MCF 10A (cell line): ENCODE measurements at regions not wholly inside any gene's neighbourhood (a gene's known extent, or its start where the extent isn't known, plus 50 kb on each side); places are given as distances from the start of the nearest gene placed in this dataset.

Experiments used
- BruUV-seq: library from RNA; stranded (reverse); fragments of 400-500 nt; replicated peaks from 2 replicates; lab custom pipeline; 2021; lab: Mats Ljungman, UMichigan
- CTCF ChIA-PET: fragments of 300-600 bp; sonication (Branson Sonifier 250); formaldehyde crosslinking; extraction: SDS; loops from one replicate; lab custom pipeline; 2021; ENCODE audit warnings: antibody characterized with exemption, inconsistent platforms; lab: Yijun Ruan, JAX
- POLR2A ChIA-PET: fragments of 300-600, 350-650 bp; sonication (Branson Sonifier 250); formaldehyde crosslinking; extraction: SDS; loops from one replicate; lab custom pipeline; 2020; ENCODE audit warnings: antibody characterized with exemption, inconsistent platforms; lab: Yijun Ruan, JAX
- DNase-seq: peaks from one replicate; pipeline ENCODE4 v3.0.0-alpha.2; 2018; ENCODE audit not compliant: unreplicated experiment
- H3K27ac Mint-ChIP-seq: one replicate; pipeline ENCODE4 v1.8.0; 2022; ENCODE audit warnings: mild to moderate bottlenecking, low read depth, mixed read lengths; ENCODE audit not compliant: unreplicated experiment
- H3K27me3 Mint-ChIP-seq: one replicate; pipeline ENCODE4 v1.8.0; 2022; ENCODE audit warnings: mixed read lengths; ENCODE audit not compliant: insufficient read depth, unreplicated experiment
- H3K36me3 Mint-ChIP-seq: one replicate; pipeline ENCODE4 v1.8.0; 2022; ENCODE audit warnings: mild to moderate bottlenecking, moderate library complexity, mixed read lengths; ENCODE audit not compliant: insufficient read depth, unreplicated experiment
- H3K4me1 Mint-ChIP-seq: one replicate; pipeline ENCODE4 v1.8.0; 2022; ENCODE audit warnings: mixed read lengths; ENCODE audit not compliant: insufficient read depth, unreplicated experiment
- H3K4me3 Mint-ChIP-seq: one replicate; pipeline ENCODE4 v1.8.0; 2022; ENCODE audit warnings: mild to moderate bottlenecking, moderate library complexity, mixed read lengths; ENCODE audit not compliant: unreplicated experiment
- H3K9me3 Mint-ChIP-seq: one replicate; pipeline ENCODE4 v1.8.0; 2022; ENCODE audit warnings: mixed read lengths; ENCODE audit not compliant: unreplicated experiment
- intact Hi-C: fragments of 100-400 bp; cut with micrococcal nuclease; formaldehyde crosslinking; loops from 2 replicates; pipeline ENCODE4 v1.14.1; 2022
- TF ChIP-seq, protein P1 (sequence below): fragments of 200-600 bp; IDR thresholded peaks from one replicate; pipeline ENCODE4 v1.8.0; 2022; ENCODE audit warnings: antibody characterized with exemption, mild to moderate bottlenecking; ENCODE audit not compliant: unreplicated experiment

DNA sequence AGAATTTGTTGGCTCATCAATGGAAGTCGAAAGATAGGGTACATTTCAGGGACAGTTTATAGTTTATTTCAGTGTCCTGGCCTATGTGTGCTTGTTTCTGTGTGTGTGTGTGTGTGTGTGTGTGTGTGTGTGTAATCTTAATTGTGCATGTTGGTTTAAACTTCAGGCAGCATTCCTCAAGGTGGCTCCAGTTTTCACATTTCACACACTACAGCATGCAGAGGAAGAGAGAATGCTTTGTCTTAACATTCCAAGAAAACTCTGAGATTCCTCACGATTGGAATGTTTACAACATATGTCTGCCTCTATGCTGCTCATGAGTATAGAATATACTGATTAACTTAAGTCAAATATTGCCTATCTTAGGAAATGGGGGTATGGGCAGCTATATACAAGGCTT is 332.6 kb upstream of the EPHA7 start:
- TF ChIP-seq, protein P1, sequence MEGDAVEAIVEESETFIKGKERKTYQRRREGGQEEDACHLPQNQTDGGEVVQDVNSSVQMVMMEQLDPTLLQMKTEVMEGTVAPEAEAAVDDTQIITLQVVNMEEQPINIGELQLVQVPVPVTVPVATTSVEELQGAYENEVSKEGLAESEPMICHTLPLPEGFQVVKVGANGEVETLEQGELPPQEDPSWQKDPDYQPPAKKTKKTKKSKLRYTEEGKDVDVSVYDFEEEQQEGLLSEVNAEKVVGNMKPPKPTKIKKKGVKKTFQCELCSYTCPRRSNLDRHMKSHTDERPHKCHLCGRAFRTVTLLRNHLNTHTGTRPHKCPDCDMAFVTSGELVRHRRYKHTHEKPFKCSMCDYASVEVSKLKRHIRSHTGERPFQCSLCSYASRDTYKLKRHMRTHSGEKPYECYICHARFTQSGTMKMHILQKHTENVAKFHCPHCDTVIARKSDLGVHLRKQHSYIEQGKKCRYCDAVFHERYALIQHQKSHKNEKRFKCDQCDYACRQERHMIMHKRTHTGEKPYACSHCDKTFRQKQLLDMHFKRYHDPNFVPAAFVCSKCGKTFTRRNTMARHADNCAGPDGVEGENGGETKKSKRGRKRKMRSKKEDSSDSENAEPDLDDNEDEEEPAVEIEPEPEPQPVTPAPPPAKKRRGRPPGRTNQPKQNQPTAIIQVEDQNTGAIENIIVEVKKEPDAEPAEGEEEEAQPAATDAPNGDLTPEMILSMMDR: no peak
- DNase-seq: no peak
- POLR2A ChIA-PET: no interaction called here
- no TSS peak for BruUV-seq
- Mint-ChIP-seq H3K4me3 (no peak overlapping the region), H3K4me1 (no peaks in the 10 kb centered on the region), H3K27me3 (peaks cover 13% of the 10 kb centered on the region), H3K36me3 (no peaks in the 10 kb centered on the region), H3K9me3 (no peaks in the 10 kb centered on the region), H3K27ac (no peak overlapping the region)
- intact Hi-C loops: no loop called here
- CTCF ChIA-PET: no interaction called here

DNA sequence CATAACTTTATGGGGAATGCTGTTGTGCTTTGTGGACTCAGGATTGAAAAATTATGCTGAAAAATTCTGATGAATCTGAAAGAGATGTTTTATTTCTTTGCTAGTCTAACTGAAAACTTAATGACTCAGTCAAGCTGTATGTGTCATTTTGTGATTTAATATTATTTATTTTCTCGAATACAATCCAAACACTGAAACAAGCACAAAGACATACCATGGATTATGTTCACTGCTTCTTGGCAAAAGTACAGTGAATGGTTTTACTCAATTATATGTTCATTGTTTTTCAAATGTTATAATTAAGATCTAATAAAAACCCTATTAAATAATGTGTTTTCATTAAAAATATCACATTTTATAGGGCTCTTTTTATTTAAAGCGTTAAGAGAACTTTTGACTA is 330.6 kb upstream of the EPHA7 start:
- DNase-seq: no peak

DNA sequence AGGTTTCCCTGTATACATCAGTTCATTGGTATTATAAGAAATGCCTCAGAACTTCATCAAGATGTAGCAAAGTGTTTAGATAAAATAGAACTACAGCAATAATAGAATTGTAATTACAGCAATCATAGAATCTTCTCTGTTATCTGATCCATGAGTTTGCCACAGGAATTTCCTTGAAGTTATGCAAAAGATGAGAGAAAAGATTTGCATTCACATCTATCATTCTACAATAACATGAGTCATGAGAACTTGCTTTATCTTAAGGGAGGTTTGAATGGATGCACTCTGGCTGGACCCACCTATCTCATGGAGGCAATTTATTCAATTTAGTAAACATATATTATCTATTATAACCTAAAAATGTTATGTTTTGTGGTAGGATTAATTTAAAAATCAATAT is 329.8 kb upstream of the EPHA7 start:
- no peak for DNase-seq
- BruUV-seq: no TSS peak
- Mint-ChIP-seq H3K27ac (no peak overlapping the region), H3K36me3 (no peaks in the 10 kb centered on the region), H3K27me3 (peaks cover 6% of the 10 kb centered on the region), H3K9me3 (no peaks in the 10 kb centered on the region), H3K4me3 (no peak overlapping the region), H3K4me1 (no peaks in the 10 kb centered on the region)
- ChIA-PET CTCF (no interaction called here), POLR2A (no interaction called here)
- TF ChIP-seq, protein P1: no peak
- intact Hi-C loops: no loop called here

More for the DNA sequence above, 330.6 kb upstream of the EPHA7 start:
- no peak overlapping the region for H3K27ac Mint-ChIP-seq
- no TSS peak for BruUV-seq
- TF ChIP-seq, protein P1: no peak
- CTCF ChIA-PET: no interaction called here
- no peaks in the 10 kb centered on the region for H3K36me3 Mint-ChIP-seq
- H3K4me1 Mint-ChIP-seq: no peaks in the 10 kb centered on the region
- intact Hi-C loops: no loop called here
- POLR2A ChIA-PET: no interaction called here
- H3K4me3 Mint-ChIP-seq: no peak overlapping the region
- H3K9me3 Mint-ChIP-seq: no peaks in the 10 kb centered on the region
- peaks cover 13% of the 10 kb centered on the region for H3K27me3 Mint-ChIP-seq

DNA sequence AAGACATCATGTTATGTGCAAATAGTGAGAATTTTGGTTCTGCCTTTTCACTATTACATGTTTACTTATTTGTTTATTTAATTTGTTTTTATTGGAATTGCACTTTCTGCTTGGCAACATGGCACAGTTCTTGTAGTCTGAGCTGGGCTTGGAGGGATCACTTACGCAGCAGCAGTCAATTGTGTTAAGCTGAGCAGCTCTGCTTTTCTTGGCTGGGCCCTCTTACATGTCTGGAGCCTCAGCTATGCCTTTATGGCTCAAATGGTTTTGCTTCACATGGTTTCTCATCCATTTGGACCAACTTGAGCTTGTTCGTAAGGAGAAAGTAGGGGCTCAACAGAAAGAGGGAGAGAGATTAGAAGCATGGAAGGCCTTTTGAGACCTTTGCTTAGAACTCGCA is 327.5 kb upstream of the EPHA7 start:
- Mint-ChIP-seq H3K4me1 (no peaks in the 10 kb centered on the region), H3K27me3 (peaks cover 15% of the 10 kb centered on the region), H3K36me3 (no peaks in the 10 kb centered on the region), H3K4me3 (no peak overlapping the region), H3K9me3 (no peaks in the 10 kb centered on the region), H3K27ac (no peak overlapping the region)
- DNase-seq: no peak
- TF ChIP-seq, protein P1: no peak
- intact Hi-C loops: no loop called here
- no TSS peak for BruUV-seq
- ChIA-PET CTCF (no interaction called here), POLR2A (no interaction called here)
